Neural cell (in vitro differentiated cells): ENCODE measurements at regions not wholly inside any gene's neighbourhood (a gene's known extent, or its start where the extent isn't known, plus 50 kb on each side); places are given as distances from the start of the nearest gene placed in this dataset.

ENCODE experiments used
- CTCF ChIP-seq: fragments of 450-650 bp; IDR thresholded peaks from 2 replicates; pipeline ENCODE4 v1.5.1; 2014; ENCODE audit warnings: antibody characterized with exemption, mild to moderate bottlenecking, moderate library complexity; ENCODE audit not compliant: poor library complexity, severe bottlenecking
- EZH2 ChIP-seq: fragments of 200-600, 300-800 bp; shearing (Covaris generic), sonication (generic); IDR thresholded peaks from 2 replicates; pipeline ENCODE4 v1.6.1; 2014; ENCODE audit warnings: antibody characterized with exemption, low read length, borderline replicate concordance, mild to moderate bottlenecking; ENCODE audit not compliant: insufficient read depth, poor library complexity, severe bottlenecking
- RAD21 ChIP-seq: fragments of 450-650 bp; conservative IDR thresholded peaks from 2 replicates; pipeline ENCODE4 v1.6.1; 2014; ENCODE audit warnings: antibody characterized with exemption, mild to moderate bottlenecking, moderate library complexity

DNA sequence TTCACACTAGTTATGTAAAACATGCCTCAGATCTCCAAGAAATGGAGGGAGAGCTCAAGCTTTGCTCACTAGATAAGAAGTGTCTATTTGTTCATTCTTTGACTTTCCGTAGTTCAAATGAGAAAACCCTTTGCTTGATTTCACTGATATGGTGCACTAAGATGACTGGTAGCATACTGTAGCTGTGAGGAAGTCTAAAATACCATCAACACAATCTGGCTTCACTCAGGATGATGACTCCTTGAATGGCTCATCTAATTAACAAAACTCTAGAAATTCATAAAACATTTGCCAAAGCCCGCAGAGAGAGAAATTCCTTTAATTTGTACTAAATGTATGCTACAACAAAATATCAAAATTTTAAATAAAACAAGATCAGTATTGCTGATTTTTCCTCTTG lies 152.8 kb upstream of the STK17B start:
- TF ChIP-seq EZH2 (no peak), RAD21 (no peak), CTCF (no peak)
